CD14-positive monocyte (primary cell): ENCODE measurements at regions not wholly inside any gene's neighbourhood (a gene's known extent, or its start where the extent isn't known, plus 50 kb on each side); places are given as distances from the start of the nearest gene placed in this dataset.

Source experiments
- DNase-seq, 3 donors: peaks; one replicate each; pipeline ENCODE4 v3.0.0-alpha.2; 2011 to 2022
- H2AFZ ChIP-seq: 2 replicates; pipeline ENCODE4 v1.6.0; 2012; ENCODE audit warnings: mild to moderate bottlenecking, low read depth, low read length, inconsistent platforms; ENCODE audit not compliant: insufficient read depth, poor library complexity, severe bottlenecking
- H3K27ac ChIP-seq, 2 donors: 1 replicate in 1 of 2; 2 replicates in 1 of 2; pipeline ENCODE4 v1.5.1; 2012 to 2013; ENCODE audit warnings: low read length in 2 of 2, control low read depth in 1 of 2, inconsistent platforms in 1 of 2, low read depth in 1 of 2, mild to moderate bottlenecking in 1 of 2
- H3K27me3 ChIP-seq, 2 donors: one replicate each; pipeline versions ENCODE4 v1.6.0 to v1.6.1; 2011 to 2013; ENCODE audit warnings: low read length in 2 of 2; ENCODE audit not compliant: control insufficient read depth in 2 of 2, insufficient read depth in 2 of 2
- H3K36me3 ChIP-seq, 2 donors: replicated peaks in 1 of 2; 1 replicate in 1 of 2; 2 replicates in 1 of 2; pipeline versions ENCODE4 v1.5.1 to v1.6.1; 2012 to 2013; ENCODE audit warnings: low read length in 2 of 2, control low read depth in 1 of 2, inconsistent platforms in 1 of 2, mild to moderate bottlenecking in 1 of 2; ENCODE audit not compliant: insufficient read depth in 2 of 2, control insufficient read depth in 1 of 2
- H3K4me1 ChIP-seq, 2 donors: 1 replicate in 1 of 2; 2 replicates in 1 of 2; pipeline versions ENCODE4 v1.5.1 to v1.6.1; 2012 to 2013; ENCODE audit warnings: low read length in 2 of 2, control low read depth in 1 of 2, inconsistent platforms in 1 of 2, mild to moderate bottlenecking in 1 of 2, moderate library complexity in 1 of 2; ENCODE audit not compliant: insufficient read depth in 2 of 2, control insufficient read depth in 1 of 2
- H3K4me2 ChIP-seq: replicated peaks from 2 replicates; pipeline ENCODE3; 2012; ENCODE audit warnings: low read length, moderate library complexity, mild to moderate bottlenecking; ENCODE audit not compliant: poor library complexity, severe bottlenecking; ENCODE audit errors: extremely low read depth
- H3K4me3 ChIP-seq, 3 experiments: fragments of 200-600 bp in 1 of 3; sonication (generic) in 1 of 3; replicated peaks in 1 of 3; 1 replicate in 2 of 3; 2 replicates in 1 of 3; pipeline ENCODE4 v1.5.1; 2011 to 2013; ENCODE audit warnings: low read length in 3 of 3, mild to moderate bottlenecking in 3 of 3, control low read depth in 2 of 3, low read depth in 2 of 3, inconsistent platforms in 1 of 3, moderate library complexity in 1 of 3
- H3K79me2 ChIP-seq: 2 replicates; pipeline ENCODE4 v1.6.0; 2012; ENCODE audit warnings: mild to moderate bottlenecking, control low read depth, inconsistent platforms, low read length, moderate library complexity; ENCODE audit not compliant: insufficient read depth
- H3K9ac ChIP-seq: 2 replicates; pipeline ENCODE4 v1.6.0; 2017; ENCODE audit warnings: low read length, mild to moderate bottlenecking; ENCODE audit not compliant: insufficient read depth, poor library complexity, severe bottlenecking
- H3K9me3 ChIP-seq, 2 donors: replicated peaks in 1 of 2; 1 replicate in 1 of 2; 2 replicates in 1 of 2; pipeline versions ENCODE4 v1.5.1 to v1.6.1; 2012 to 2013; ENCODE audit warnings: low read length in 2 of 2, control low read depth in 1 of 2; ENCODE audit not compliant: control insufficient read depth in 1 of 2, insufficient read depth in 1 of 2
- H4K20me1 ChIP-seq: 2 replicates; pipeline ENCODE4 v1.6.0; 2012; ENCODE audit warnings: mild to moderate bottlenecking, low read length, control low read depth, moderate library complexity; ENCODE audit not compliant: insufficient read depth
- H3K27ac Mint-ChIP-seq, 7 donors: one replicate each; pipeline ENCODE4 v1.8.0; 2020; ENCODE audit warnings: mild to moderate bottlenecking in 7 of 7, mixed read lengths in 7 of 7, moderate library complexity in 6 of 7, inconsistent platforms in 2 of 7
- H3K27me3 Mint-ChIP-seq, 3 donors: one replicate each; pipeline ENCODE4 v1.8.0; 2021 to 2022; ENCODE audit warnings: low read depth in 3 of 3, mild to moderate bottlenecking in 3 of 3, mixed read lengths in 3 of 3, moderate library complexity in 3 of 3, inconsistent platforms in 1 of 3
- H3K36me3 Mint-ChIP-seq, 2 donors: one replicate each; pipeline ENCODE4 v1.8.0; 2020; ENCODE audit warnings: mixed read lengths in 2 of 2, inconsistent platforms in 1 of 2, mild to moderate bottlenecking in 1 of 2
- H3K4me1 Mint-ChIP-seq: one replicate; pipeline ENCODE4 v1.8.0; 2020; ENCODE audit warnings: mild to moderate bottlenecking, mixed read lengths
- H3K4me3 Mint-ChIP-seq, 2 donors: one replicate each; pipeline ENCODE4 v1.8.0; 2020; ENCODE audit warnings: mild to moderate bottlenecking in 2 of 2, mixed read lengths in 2 of 2, moderate library complexity in 1 of 2
- H3K9me3 Mint-ChIP-seq, 7 donors: one replicate each; pipeline ENCODE4 v1.8.0; 2020 to 2022; ENCODE audit warnings: mixed read lengths in 7 of 7, mild to moderate bottlenecking in 6 of 7, moderate library complexity in 6 of 7, inconsistent platforms in 2 of 7
- WGBS: methylation state at CpG from one replicate; pipeline ENCODE4 v1.1.5; 2013; ENCODE audit warnings: missing lambda C conversion rate; ENCODE audit not compliant: insufficient coverage; 5-methylcytosine and 5-hydroxymethylcytosine counted together
- intact Hi-C, 2 donors: fragments of 100-400 bp; cut with micrococcal nuclease; formaldehyde crosslinking; loops; one replicate each; pipeline versions ENCODE4 v1.15.0 to v1.15.1; 2023
- TF ChIP-seq, protein P1 (sequence below): fragments of 200-600 bp; IDR thresholded peaks from one replicate; pipeline ENCODE4 v1.8.0; 2022; ENCODE audit warnings: antibody characterized with exemption, mild to moderate bottlenecking

DNA sequence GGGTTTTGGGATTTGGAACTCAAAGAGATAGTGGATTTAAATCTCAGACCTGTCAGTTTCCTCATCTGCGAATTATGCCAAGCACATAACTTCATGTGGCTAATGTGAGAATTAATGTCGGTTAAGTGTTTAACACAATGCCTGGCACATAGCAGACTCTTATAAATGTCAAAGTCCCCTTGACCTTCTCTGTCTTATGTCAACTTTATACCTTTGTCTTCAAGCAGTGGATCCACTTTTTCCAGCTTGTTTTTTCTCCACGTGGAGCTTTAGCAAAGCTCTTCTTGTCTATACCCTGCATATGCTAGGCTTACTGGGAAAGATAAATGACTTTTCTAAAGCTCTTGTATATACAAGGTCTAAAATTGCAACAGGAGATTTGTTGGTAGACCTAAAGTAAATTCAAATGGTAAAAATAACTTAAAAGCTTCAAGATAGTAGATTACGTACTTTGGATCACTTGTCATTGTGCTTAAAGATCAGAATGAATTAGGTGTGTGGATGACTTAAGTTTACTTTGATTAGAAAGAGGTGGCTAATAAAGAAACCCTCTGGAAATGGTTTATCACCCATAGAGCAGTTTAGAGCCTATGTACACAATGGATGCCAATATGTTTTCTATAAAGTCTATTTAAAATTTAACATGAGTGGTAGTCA lies 318.3 kb upstream of the SORL1-AS1 start:
- no peaks in the 10 kb centered on the region for H3K27me3 ChIP-seq
- WGBS: 100% methylated on average over 1 of the region's 4 CpGs
- H3K27me3 Mint-ChIP-seq: peaks cover 0 to 5% (median 3%) of the 10 kb centered on the region in 3 donors

GRCh38 chr11:121769191-121769590 lies 316.4 kb upstream of the SORL1-AS1 start:
- Mint-ChIP-seq H3K9me3 (peaks cover 0 to 4% (median 0%) of the 10 kb centered on the region in 7 donors), H3K4me3 (no peak overlapping the region), H3K27me3 (peaks cover 1 to 5% (median 3%) of the 10 kb centered on the region in 3 donors), H3K36me3 (no peaks in the 10 kb centered on the region), H3K4me1 (peaks cover 22% of the 10 kb centered on the region), H3K27ac (no peak overlapping the region)
- TF ChIP-seq, protein P1, sequence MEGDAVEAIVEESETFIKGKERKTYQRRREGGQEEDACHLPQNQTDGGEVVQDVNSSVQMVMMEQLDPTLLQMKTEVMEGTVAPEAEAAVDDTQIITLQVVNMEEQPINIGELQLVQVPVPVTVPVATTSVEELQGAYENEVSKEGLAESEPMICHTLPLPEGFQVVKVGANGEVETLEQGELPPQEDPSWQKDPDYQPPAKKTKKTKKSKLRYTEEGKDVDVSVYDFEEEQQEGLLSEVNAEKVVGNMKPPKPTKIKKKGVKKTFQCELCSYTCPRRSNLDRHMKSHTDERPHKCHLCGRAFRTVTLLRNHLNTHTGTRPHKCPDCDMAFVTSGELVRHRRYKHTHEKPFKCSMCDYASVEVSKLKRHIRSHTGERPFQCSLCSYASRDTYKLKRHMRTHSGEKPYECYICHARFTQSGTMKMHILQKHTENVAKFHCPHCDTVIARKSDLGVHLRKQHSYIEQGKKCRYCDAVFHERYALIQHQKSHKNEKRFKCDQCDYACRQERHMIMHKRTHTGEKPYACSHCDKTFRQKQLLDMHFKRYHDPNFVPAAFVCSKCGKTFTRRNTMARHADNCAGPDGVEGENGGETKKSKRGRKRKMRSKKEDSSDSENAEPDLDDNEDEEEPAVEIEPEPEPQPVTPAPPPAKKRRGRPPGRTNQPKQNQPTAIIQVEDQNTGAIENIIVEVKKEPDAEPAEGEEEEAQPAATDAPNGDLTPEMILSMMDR: no peak
- Histone ChIP-seq H3K9ac (no peak overlapping the region), H3K9me3 (no peaks in the 10 kb centered on the region), H4K20me1 (no peaks in the 10 kb centered on the region), H3K79me2 (no peaks in the 10 kb centered on the region), H3K27ac (no peak overlapping the region), H3K27me3 (no peaks in the 10 kb centered on the region), H3K4me1 (peaks cover 16 to 22% of the 10 kb centered on the region in 2 donors), H3K4me3 (no peak overlapping the region), H2AFZ (no peak overlapping the region), H3K4me2 (no peak overlapping the region), H3K36me3 (no peaks in the 10 kb centered on the region)
- DNase-seq: no peak
- no CpG with 5 or more reads among the region's 2 CpGs for WGBS
- intact Hi-C loops: no loop called here

More for the DNA sequence above, 318.3 kb upstream of the SORL1-AS1 start:
- Histone ChIP-seq H3K9ac (no peak overlapping the region), H3K9me3 (no peaks in the 10 kb centered on the region), H3K4me3 (no peak overlapping the region), H3K4me1 (peaks cover 16 to 22% of the 10 kb centered on the region in 2 donors), H4K20me1 (no peaks in the 10 kb centered on the region), H2AFZ (no peak overlapping the region), H3K36me3 (no peaks in the 10 kb centered on the region), H3K79me2 (no peaks in the 10 kb centered on the region), H3K4me2 (no peak overlapping the region), H3K27ac (no peak overlapping the region)
- Mint-ChIP-seq H3K4me1 (peaks cover 20% of the 10 kb centered on the region), H3K9me3 (peaks cover 0 to 4% (median 0%) of the 10 kb centered on the region in 7 donors), H3K27ac (no peak overlapping the region), H3K36me3 (no peaks in the 10 kb centered on the region), H3K4me3 (no peak overlapping the region)
- no peak for DNase-seq
- TF ChIP-seq, protein P1: no peak
- intact Hi-C loops: no loop called here
